ENCODE measurements at regions not wholly inside any gene's neighbourhood (a gene's known extent, or its start where the extent isn't known, plus 50 kb on each side); places are given as distances from the start of the nearest gene placed in this dataset.

DNA sequence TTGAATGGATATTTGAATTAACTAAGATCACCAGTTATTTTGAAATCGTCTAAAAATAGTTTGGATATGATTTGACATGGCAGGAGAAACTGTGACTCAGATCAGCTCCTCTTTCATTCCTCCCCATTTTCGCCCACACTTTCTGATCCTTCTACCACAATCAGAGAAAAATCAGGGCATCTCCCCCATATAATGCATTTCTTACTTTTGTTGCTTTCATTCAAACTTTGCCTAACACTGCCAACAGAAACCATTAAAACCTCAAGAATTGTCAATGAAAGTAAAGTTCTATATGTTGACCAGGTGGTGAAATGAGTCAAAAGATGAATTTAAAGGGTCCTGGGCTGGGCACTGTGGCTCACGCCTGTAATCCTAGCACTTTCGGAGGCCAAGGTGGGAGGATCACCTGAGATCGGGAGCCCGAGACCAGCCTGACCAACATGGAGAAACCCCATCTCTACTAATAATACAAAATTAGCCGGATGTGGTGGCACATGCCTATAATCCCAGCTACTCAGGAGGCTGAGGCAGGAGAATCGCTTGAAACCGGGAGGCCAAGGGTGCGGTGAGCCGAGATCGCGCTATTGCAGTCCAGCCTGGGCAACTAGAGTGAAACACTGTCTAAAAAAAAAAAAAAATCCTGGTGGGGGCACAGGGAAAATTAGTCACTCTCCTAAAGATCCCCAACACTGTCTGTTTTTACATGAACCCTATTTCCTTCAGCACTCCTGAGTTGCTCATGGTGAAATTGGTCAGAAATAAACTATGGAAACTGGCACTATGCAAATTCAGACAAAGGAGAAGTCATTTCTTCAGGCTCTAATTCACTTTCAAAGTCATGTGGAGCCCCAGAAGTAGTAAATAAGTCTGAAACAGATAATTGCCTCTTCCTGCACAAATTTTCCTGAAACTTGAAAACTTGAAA is 122.8 kb upstream of the NOCT start:
- no peak for TF ChIP-seq POLR2A (IDR thresholded peaks at IDR 0.05)
- no peak for TF ChIP-seq CTCF (IDR thresholded peaks at IDR 0.05)
- Histone ChIP-seq H3K27me3 (no peaks in the 10 kb centered on the region), H3K4me3 (no peak overlapping the region), H3K4me1 (peaks cover 0 to 2% (median 0%) of the 10 kb centered on the region in 3 donors), H3K27ac (no peak overlapping the region), H3K36me3 (no peaks in the 10 kb centered on the region), H3K9me3 (no peaks in the 10 kb centered on the region)
- no peak for DNase-seq
- intact Hi-C loops (cut with DNase I), result no loop called here
- 83 to 86% methylated on average over 13 of the region's 13 CpGs for WGBS, 2 donors

GRCh38 chr4:138891631-138892031 is 124.0 kb upstream of the NOCT start:
- Histone ChIP-seq H3K27ac (no peak overlapping the region), H3K4me3 (no peak overlapping the region), H3K27me3 (no peaks in the 10 kb centered on the region), H3K36me3 (no peaks in the 10 kb centered on the region), H3K9me3 (no peaks in the 10 kb centered on the region), H3K4me1 (no peaks in the 10 kb centered on the region)
- WGBS, 2 donors, result 54 to 67% methylated on average over 6 of the region's 6 CpGs
- no peak for TF ChIP-seq CTCF (IDR thresholded peaks at IDR 0.05)
- no peak for TF ChIP-seq POLR2A (IDR thresholded peaks at IDR 0.05)
- intact Hi-C loops (cut with DNase I), result no loop called here
- no peak for DNase-seq

GRCh38 chr4:138890891-138891570 is 124.5 kb upstream of the NOCT start:
- H3K9me3 ChIP-seq, result no peaks in the 10 kb centered on the region
- intact Hi-C loops (cut with DNase I), result no loop called here
- H3K27ac ChIP-seq, result no peak overlapping the region
- no peaks in the 10 kb centered on the region for H3K36me3 ChIP-seq
- TF ChIP-seq POLR2A (IDR thresholded peaks at IDR 0.05), result no peak
- no peak for TF ChIP-seq CTCF (IDR thresholded peaks at IDR 0.05)
- no peaks in the 10 kb centered on the region for H3K27me3 ChIP-seq
- H3K4me1 ChIP-seq, result no peaks in the 10 kb centered on the region
- 71 to 72% methylated on average over 14 of the region's 14 CpGs for WGBS, 2 donors
- no peak overlapping the region for H3K4me3 ChIP-seq
- no peak for DNase-seq

DNA sequence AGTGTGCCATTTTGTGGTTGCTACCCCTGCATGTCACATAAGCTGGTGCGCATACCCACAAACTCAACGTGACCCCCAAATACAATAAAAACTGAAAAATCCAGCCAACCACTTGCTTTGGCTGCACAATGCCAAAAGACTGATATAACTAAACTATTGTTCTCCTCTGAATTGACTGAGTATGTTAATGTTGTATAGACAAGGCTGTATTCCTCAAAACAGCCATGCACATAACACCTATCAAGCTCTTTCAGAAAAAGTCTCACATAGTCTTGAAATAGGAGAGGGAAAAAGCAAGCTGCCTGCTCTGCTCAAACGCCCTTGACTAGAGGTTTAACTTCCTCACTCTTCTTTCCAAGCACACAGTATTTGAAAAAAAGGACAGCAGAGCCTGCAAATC is 126.4 kb upstream of the NOCT start:
- H3K27me3 ChIP-seq, result no peaks in the 10 kb centered on the region
- H3K27ac ChIP-seq, result no peak overlapping the region
- no peak for TF ChIP-seq POLR2A (IDR thresholded peaks at IDR 0.05)
- TF ChIP-seq CTCF (IDR thresholded peaks at IDR 0.05), result no peak
- no peaks in the 10 kb centered on the region for H3K9me3 ChIP-seq
- WGBS, 2 donors, result 75 to 78% methylated on average over 3 of the region's 3 CpGs
- H3K4me1 ChIP-seq, result no peaks in the 10 kb centered on the region
- H3K36me3 ChIP-seq, result no peaks in the 10 kb centered on the region
- no peak overlapping the region for H3K4me3 ChIP-seq
- no peak for DNase-seq
- intact Hi-C loops (cut with DNase I), result no loop called here

DNA sequence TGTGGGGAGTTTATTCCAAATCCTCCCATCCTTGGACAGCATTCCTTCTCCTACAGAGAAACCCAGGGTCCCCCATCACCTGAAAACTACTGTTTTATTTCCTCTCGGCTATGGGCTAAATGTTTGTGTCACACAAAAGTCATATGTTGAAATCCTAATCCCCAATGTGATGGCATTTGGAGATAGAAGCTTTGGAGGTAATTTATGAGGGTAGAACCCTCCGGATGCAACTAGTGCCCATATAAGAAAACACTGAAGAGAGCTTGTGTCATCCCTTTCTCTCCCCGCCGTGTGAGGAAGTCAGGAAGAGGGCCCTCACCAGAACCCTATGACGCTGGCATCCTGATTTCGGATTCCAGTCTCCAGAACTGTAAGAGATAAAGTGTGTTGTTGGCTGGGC is 127.8 kb upstream of the NOCT start:
- Histone ChIP-seq H3K27me3 (no peaks in the 10 kb centered on the region), H3K4me1 (no peaks in the 10 kb centered on the region), H3K9me3 (no peaks in the 10 kb centered on the region), H3K36me3 (no peaks in the 10 kb centered on the region), H3K27ac (no peak overlapping the region), H3K4me3 (no peak overlapping the region)
- intact Hi-C loops (cut with DNase I), result no loop called here
- DNase-seq, result no peak
- WGBS, 2 donors, result 82 to 98% methylated on average over 6 of the region's 6 CpGs
- TF ChIP-seq CTCF (IDR thresholded peaks at IDR 0.05), result no peak
- TF ChIP-seq POLR2A (IDR thresholded peaks at IDR 0.05), result no peak

Measured in esophagus squamous epithelium (tissue), 5 donors.